RWPE2 (cell line): ENCODE measurements at regions not wholly inside any gene's neighbourhood (a gene's known extent, or its start where the extent isn't known, plus 50 kb on each side); places are given as distances from the start of the nearest gene placed in this dataset.

Source experiments
- ATAC-seq: fragments of 200-7000 bp; cut with Tn5 transposase; 3 replicates; pipeline ENCODE4 v1.9.1; 2021; ENCODE audit warnings: low read depth
- DNase-seq: peaks from one replicate; pipeline ENCODE4 v3.0.0-alpha.2; 2020; ENCODE audit warnings: low spot score
- H3K27ac ChIP-seq: fragments of 450-650 bp; 2 replicates; pipeline ENCODE4 v1.5.1; 2017; ENCODE audit warnings: mild to moderate bottlenecking; ENCODE audit not compliant: poor library complexity, severe bottlenecking
- H3K27me3 ChIP-seq: fragments of 250-450 bp; sonication (Bioruptor Pico); 2 replicates; pipeline ENCODE4 v1.5.1; 2021; ENCODE audit warnings: mild to moderate bottlenecking, moderate library complexity; ENCODE audit not compliant: insufficient read depth, poor library complexity, severe bottlenecking
- H3K36me3 ChIP-seq: fragments of 250-450 bp; sonication (Bioruptor Pico); 2 replicates; pipeline ENCODE4 v1.5.1; 2020; ENCODE audit warnings: low read depth, mild to moderate bottlenecking, moderate library complexity
- H3K4me1 ChIP-seq: fragments of 250-450 bp; sonication (Bioruptor Pico); 2 replicates; pipeline ENCODE4 v1.5.1; 2021; ENCODE audit warnings: mild to moderate bottlenecking, moderate library complexity; ENCODE audit not compliant: insufficient read depth, poor library complexity, severe bottlenecking
- H3K4me3 ChIP-seq: fragments of 250-450 bp; sonication (Bioruptor Pico); 2 replicates; pipeline ENCODE4 v1.5.1; 2021; ENCODE audit warnings: mild to moderate bottlenecking, moderate library complexity; ENCODE audit not compliant: severe bottlenecking
- H3K9me3 ChIP-seq: fragments of 250-450 bp; sonication (Bioruptor Pico); 2 replicates; pipeline ENCODE4 v1.5.1; 2021; ENCODE audit warnings: mild to moderate bottlenecking, moderate library complexity; ENCODE audit not compliant: severe bottlenecking
- CTCF ChIP-seq: fragments of 450-650 bp; IDR thresholded peaks from one replicate; pipeline ENCODE4 v1.5.1; 2017; ENCODE audit warnings: mild to moderate bottlenecking, moderate library complexity; ENCODE audit not compliant: poor library complexity, severe bottlenecking

- DNase-seq (no peak), ATAC-seq (no peak)
- Histone ChIP-seq H3K27me3 (no peaks in the 10 kb centered on the region), H3K9me3 (no peaks in the 10 kb centered on the region), H3K27ac (no peak overlapping the region), H3K4me1 (peaks cover 6% of the 10 kb centered on the region), H3K4me3 (no peak overlapping the region), H3K36me3 (no peaks in the 10 kb centered on the region)
- TF ChIP-seq CTCF: no peak
Observed at GRCh38 chr4:124104628-124105027, 607.9 kb downstream of the ANKRD50 start.

- Histone ChIP-seq H3K4me1 (peaks cover 6% of the 10 kb centered on the region), H3K27ac (no peak overlapping the region), H3K4me3 (no peak overlapping the region), H3K9me3 (no peaks in the 10 kb centered on the region), H3K27me3 (no peaks in the 10 kb centered on the region), H3K36me3 (no peaks in the 10 kb centered on the region)
- ATAC-seq (no peak), DNase-seq (no peak)
- no peak for TF ChIP-seq CTCF
Observed at GRCh38 chr4:124105212-124105611, 607.3 kb downstream of the ANKRD50 start.

DNA sequence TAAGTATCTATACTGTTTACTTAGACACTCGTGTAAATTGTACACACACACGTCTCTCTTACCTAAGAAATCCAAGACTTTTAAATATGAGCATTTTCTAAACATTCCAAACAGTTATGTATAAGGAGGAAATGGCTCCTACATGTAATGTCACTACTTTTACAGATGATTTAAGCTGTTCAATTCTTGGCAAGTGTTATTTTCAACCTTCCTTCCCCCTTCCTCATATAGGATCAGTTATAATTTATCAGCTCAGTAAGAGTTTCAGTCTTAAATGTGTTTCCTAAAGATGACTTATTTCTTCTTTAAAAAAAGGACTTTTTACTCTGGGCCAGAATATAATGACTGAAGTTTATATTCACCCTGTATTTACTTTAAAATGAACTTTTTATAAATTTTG, 601.1 kb downstream of the ANKRD50 start:
- H3K27ac ChIP-seq: no peak overlapping the region
- no peak overlapping the region for H3K4me3 ChIP-seq
- peaks cover 6% of the 10 kb centered on the region for H3K4me1 ChIP-seq
- no peak for DNase-seq
- ATAC-seq: no peak
- TF ChIP-seq CTCF: no peak
- no peaks in the 10 kb centered on the region for H3K9me3 ChIP-seq
- H3K36me3 ChIP-seq: no peaks in the 10 kb centered on the region
- no peaks in the 10 kb centered on the region for H3K27me3 ChIP-seq

- Histone ChIP-seq H3K27ac (no peak overlapping the region), H3K4me3 (no peak overlapping the region), H3K27me3 (no peaks in the 10 kb centered on the region), H3K36me3 (no peaks in the 10 kb centered on the region), H3K9me3 (no peaks in the 10 kb centered on the region), H3K4me1 (peaks cover 6% of the 10 kb centered on the region)
- DNase-seq (no peak), ATAC-seq (0 out of 3 replicates have a peak, but pooled peaks have one; percentile 55)
- TF ChIP-seq CTCF: peak; percentile 84
Observed at GRCh38 chr4:124111922-124112321, 600.6 kb downstream of the ANKRD50 start.

DNA sequence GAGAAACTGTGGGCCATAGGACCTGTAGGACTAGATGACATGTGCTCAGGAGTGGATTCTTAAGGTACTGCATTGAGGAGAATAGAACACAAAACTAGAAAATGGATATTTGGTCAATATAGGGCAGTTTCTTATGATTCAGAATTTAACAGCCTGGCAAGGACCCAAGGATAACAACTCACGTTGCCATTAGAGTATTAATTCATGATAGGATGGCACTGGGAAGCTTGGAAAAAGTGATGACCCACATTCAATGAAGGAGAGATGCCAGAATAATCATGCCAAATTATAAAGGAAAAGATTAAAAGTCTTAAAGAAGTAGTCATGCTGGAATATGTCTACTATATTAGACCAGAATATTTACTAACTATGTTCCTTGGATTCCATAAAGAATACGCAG, 594.5 kb downstream of the ANKRD50 start:
- no peaks in the 10 kb centered on the region for H3K27me3 ChIP-seq
- ATAC-seq (no peak), DNase-seq (no peak)
- H3K4me1 ChIP-seq: no peaks in the 10 kb centered on the region
- H3K9me3 ChIP-seq: no peaks in the 10 kb centered on the region
- no peaks in the 10 kb centered on the region for H3K36me3 ChIP-seq
- H3K4me3 ChIP-seq: no peak overlapping the region
- no peak overlapping the region for H3K27ac ChIP-seq
- TF ChIP-seq CTCF: no peak
